ENCODE measurements at regions not wholly inside any gene's neighbourhood (a gene's known extent, or its start where the extent isn't known, plus 50 kb on each side); places are given as distances from the start of the nearest gene placed in this dataset.
A peak's percentile ranks its signal among the peaks of the same experiment; 100 is the strongest.

- TF ChIP-seq CTCF (conservative IDR thresholded peaks at IDR 0.05; ENCODE audit: control insufficient read depth, insufficient read depth, low read depth, low read length) = no peak
- peak; percentile 62 for DNase-seq (ENCODE audit: low read depth)
- peak overlapping the region; percentile 34 for H3K4me3 ChIP-seq (ENCODE audit: control insufficient read depth, low read depth, low read length)
These were observed 766.4 kb upstream of the ID2 start for GRCh38 chr2:7915302-7916091.

- TF ChIP-seq CTCF (conservative IDR thresholded peaks at IDR 0.05; ENCODE audit: control insufficient read depth, insufficient read depth, low read depth, low read length) = no peak
- H3K4me3 ChIP-seq (ENCODE audit: control insufficient read depth, low read depth, low read length) = no peak overlapping the region
- DNase-seq (ENCODE audit: low read depth) = no peak
These were observed 765.2 kb upstream of the ID2 start for GRCh38 chr2:7916670-7917069.

GRCh38 chr2:7919510-7919909 is 762.3 kb upstream of the ID2 start:
- no peak for TF ChIP-seq CTCF (conservative IDR thresholded peaks at IDR 0.05; ENCODE audit: control insufficient read depth, insufficient read depth, low read depth, low read length)
- no peak for DNase-seq (ENCODE audit: low read depth)
- H3K4me3 ChIP-seq (ENCODE audit: control insufficient read depth, low read depth, low read length) = no peak overlapping the region

- no peak overlapping the region for H3K4me3 ChIP-seq (ENCODE audit: control insufficient read depth, low read depth, low read length)
- no peak for DNase-seq (ENCODE audit: low read depth)
- no peak for TF ChIP-seq CTCF (conservative IDR thresholded peaks at IDR 0.05; ENCODE audit: control insufficient read depth, insufficient read depth, low read depth, low read length)
These were observed 757.7 kb upstream of the ID2 start for GRCh38 chr2:7924023-7924762.

GRCh38 chr2:7925506-7925905 is 756.4 kb upstream of the ID2 start:
- DNase-seq (ENCODE audit: low read depth) = no peak
- no peak overlapping the region for H3K4me3 ChIP-seq (ENCODE audit: control insufficient read depth, low read depth, low read length)
- no peak for TF ChIP-seq CTCF (conservative IDR thresholded peaks at IDR 0.05; ENCODE audit: control insufficient read depth, insufficient read depth, low read depth, low read length)

GRCh38 chr2:7927691-7928090 is 754.2 kb upstream of the ID2 start:
- H3K4me3 ChIP-seq (ENCODE audit: control insufficient read depth, low read depth, low read length) = no peak overlapping the region
- TF ChIP-seq CTCF (conservative IDR thresholded peaks at IDR 0.05; ENCODE audit: control insufficient read depth, insufficient read depth, low read depth, low read length) = no peak
- DNase-seq (ENCODE audit: low read depth) = peak; percentile 28

Measured in fibroblast of mammary gland (primary cell).